Liver (tissue), 8 donors: ENCODE measurements at regions not wholly inside any gene's neighbourhood (a gene's known extent, or its start where the extent isn't known, plus 50 kb on each side); places are given as distances from the start of the nearest gene placed in this dataset.

Experiments used
- DNase-seq: peaks from one replicate; pipeline ENCODE4 v3.0.0-alpha.2; 2017; ENCODE audit warnings: low spot score
- H3K27ac ChIP-seq, 2 donors: one replicate each; pipeline ENCODE4 v1.7.0; 2013; ENCODE audit warnings: inconsistent platforms in 2 of 2, low read length in 2 of 2, control low read depth in 1 of 2, low read depth in 1 of 2, mild to moderate bottlenecking in 1 of 2
- H3K27me3 ChIP-seq, 4 donors: one replicate each; pipeline versions ENCODE4 v1.6.1 to v1.7.0; 2013; ENCODE audit warnings: low read length in 3 of 4, inconsistent platforms in 1 of 4, mild to moderate bottlenecking in 1 of 4, moderate library complexity in 1 of 4; ENCODE audit not compliant: control insufficient read depth in 4 of 4, insufficient read depth in 4 of 4
- H3K36me3 ChIP-seq, 4 donors: one replicate each; pipeline versions ENCODE4 v1.6.1 to v1.7.0; 2013; ENCODE audit warnings: low read length in 3 of 4, mild to moderate bottlenecking in 3 of 4, low read depth in 1 of 4, moderate library complexity in 1 of 4; ENCODE audit not compliant: control insufficient read depth in 4 of 4, insufficient read depth in 3 of 4
- H3K4me1 ChIP-seq, 4 donors: one replicate each; pipeline versions ENCODE4 v1.6.1 to v1.7.0; 2013; ENCODE audit warnings: low read length in 3 of 4, mild to moderate bottlenecking in 3 of 4, moderate library complexity in 1 of 4; ENCODE audit not compliant: control insufficient read depth in 4 of 4, insufficient read depth in 4 of 4
- H3K4me3 ChIP-seq, 3 donors: one replicate each; pipeline versions ENCODE4 v1.6.1 to v1.7.0; 2013; ENCODE audit warnings: low read length in 3 of 3, control low read depth in 1 of 3, low read depth in 1 of 3, mild to moderate bottlenecking in 1 of 3
- H3K9ac ChIP-seq, 2 donors: one replicate each; pipeline ENCODE4 v1.7.0; 2013; ENCODE audit warnings: low read length in 2 of 2, mild to moderate bottlenecking in 2 of 2, moderate library complexity in 2 of 2, control low read depth in 1 of 2, low read depth in 1 of 2
- H3K9me3 ChIP-seq, 4 donors: one replicate each; pipeline versions ENCODE4 v1.6.1 to v1.7.0; 2013; ENCODE audit warnings: low read length in 3 of 4; ENCODE audit not compliant: control insufficient read depth in 4 of 4
- EGR1 ChIP-seq, 2 donors: IDR thresholded peaks; 2 replicates each; pipeline ENCODE4 v1.6.1; 2016 to 2018; ENCODE audit warnings: antibody characterized with exemption in 2 of 2, low read depth in 2 of 2
- FOXA1 ChIP-seq: IDR thresholded peaks from 2 replicates; pipeline ENCODE4 v1.6.1; 2016; ENCODE audit warnings: antibody characterized with exemption
- FOXA2 ChIP-seq: IDR thresholded peaks from 2 replicates; pipeline ENCODE4 v1.6.1; 2016; ENCODE audit warnings: antibody characterized with exemption
- GABPA ChIP-seq, 2 donors: IDR thresholded peaks in 1 of 2; conservative IDR thresholded peaks in 1 of 2; 2 replicates each; pipeline ENCODE4 v1.6.1; 2016; ENCODE audit warnings: antibody characterized with exemption in 2 of 2, mild to moderate bottlenecking in 1 of 2, moderate library complexity in 1 of 2
- HNF4A ChIP-seq, 2 donors: conservative IDR thresholded peaks; 2 replicates each; pipeline ENCODE4 v1.6.1; 2016; ENCODE audit warnings: antibody characterized with exemption in 2 of 2, mild to moderate bottlenecking in 2 of 2
- HNF4G ChIP-seq: IDR thresholded peaks from 2 replicates; pipeline ENCODE4 v1.6.1; 2016; ENCODE audit warnings: antibody characterized with exemption
- JUND ChIP-seq, 2 donors: IDR thresholded peaks; 2 replicates each; pipeline ENCODE4 v1.6.1; 2016; ENCODE audit warnings: antibody characterized with exemption in 2 of 2
- MAX ChIP-seq: IDR thresholded peaks from 2 replicates; pipeline ENCODE4 v1.6.1; 2016; ENCODE audit warnings: antibody characterized with exemption
- NR2F2 ChIP-seq: IDR thresholded peaks from 2 replicates; pipeline ENCODE4 v1.6.1; 2016; ENCODE audit warnings: antibody characterized with exemption
- RAD21 ChIP-seq, 2 donors: IDR thresholded peaks; 2 replicates each; pipeline ENCODE4 v1.6.1; 2016; ENCODE audit warnings: antibody characterized with exemption in 2 of 2, mild to moderate bottlenecking in 2 of 2
- REST ChIP-seq: IDR thresholded peaks from 2 replicates; pipeline ENCODE4 v1.6.1; 2016; ENCODE audit warnings: antibody characterized with exemption, mild to moderate bottlenecking
- RXRA ChIP-seq, 2 donors: IDR thresholded peaks; 2 replicates each; pipeline ENCODE4 v1.6.1; 2017 to 2018; ENCODE audit warnings: antibody characterized with exemption in 2 of 2, mild to moderate bottlenecking in 1 of 2
- SP1 ChIP-seq: IDR thresholded peaks from 2 replicates; pipeline ENCODE4 v1.6.1; 2018; ENCODE audit warnings: antibody characterized with exemption, mild to moderate bottlenecking
- TAF1 ChIP-seq: conservative IDR thresholded peaks from 2 replicates; pipeline ENCODE4 v1.6.1; 2016; ENCODE audit warnings: antibody characterized with exemption, mild to moderate bottlenecking
- YY1 ChIP-seq: IDR thresholded peaks from 2 replicates; pipeline ENCODE4 v1.6.1; 2016; ENCODE audit warnings: antibody characterized with exemption, mild to moderate bottlenecking
- ZBTB33 ChIP-seq: IDR thresholded peaks from 2 replicates; pipeline ENCODE4 v1.6.1; 2016; ENCODE audit warnings: antibody characterized with exemption
- WGBS: extraction: QIAGEN DNeasy Blood & Tissue Kit; methylation state at CpG from one replicate; pipeline ENCODE4 v1.1.7; 2013; 5-methylcytosine and 5-hydroxymethylcytosine counted together
- TF ChIP-seq, protein P1 (sequence below): IDR thresholded peaks from 2 replicates; pipeline ENCODE4 v1.6.1; 2016; ENCODE audit warnings: antibody characterized with exemption
- TF ChIP-seq, protein P2 (sequence below): fragments of 150-350 bp; IDR thresholded peaks from 2 replicates; pipeline ENCODE4 v1.5.1; 2017; ENCODE audit warnings: improper control_type of control experiment, low read depth, low read length; ENCODE audit not compliant: missing input control
- donor health status: healthy.
- donor health status: healthy.
- donor health status: healthy.
- donor health status: healthy.
- donor health status: healthy.

GRCh38 chr3:82807781-82808180 lies 1046.3 kb upstream of the GBE1 start:
- WGBS, result 94% methylated on average over 23 of the region's 23 CpGs
- Histone ChIP-seq H3K9me3 (no peaks in the 10 kb centered on the region), H3K4me3 (no peak overlapping the region), H3K9ac (no peak overlapping the region), H3K36me3 (no peaks in the 10 kb centered on the region), H3K27ac (no peak overlapping the region), H3K4me1 (no peaks in the 10 kb centered on the region), H3K27me3 (no peaks in the 10 kb centered on the region)
- TF ChIP-seq SP1, result no peak
- no peak for TF ChIP-seq REST
- TF ChIP-seq FOXA1, result no peak
- TF ChIP-seq HNF4G, result no peak
- TF ChIP-seq, protein P1, sequence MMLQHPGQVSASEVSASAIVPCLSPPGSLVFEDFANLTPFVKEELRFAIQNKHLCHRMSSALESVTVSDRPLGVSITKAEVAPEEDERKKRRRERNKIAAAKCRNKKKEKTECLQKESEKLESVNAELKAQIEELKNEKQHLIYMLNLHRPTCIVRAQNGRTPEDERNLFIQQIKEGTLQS, result no peak
- TF ChIP-seq GABPA (IDR thresholded peaks at IDR 0.05 in 1 of 2, conservative IDR thresholded peaks at IDR 0.05 in 1 of 2), result no peak
- no peak for TF ChIP-seq YY1
- no peak for TF ChIP-seq JUND (IDR thresholded peaks at IDR 0.05)
- no peak for TF ChIP-seq FOXA2
- no peak for TF ChIP-seq RAD21 (IDR thresholded peaks at IDR 0.05)
- TF ChIP-seq HNF4A (conservative IDR thresholded peaks at IDR 0.05), result no peak
- TF ChIP-seq EGR1 (IDR thresholded peaks at IDR 0.05; ENCODE audit: low read depth in 2 of 2), result no peak
- no peak for TF ChIP-seq TAF1
- TF ChIP-seq MAX, result no peak
- TF ChIP-seq NR2F2, result no peak
- TF ChIP-seq, protein P2, sequence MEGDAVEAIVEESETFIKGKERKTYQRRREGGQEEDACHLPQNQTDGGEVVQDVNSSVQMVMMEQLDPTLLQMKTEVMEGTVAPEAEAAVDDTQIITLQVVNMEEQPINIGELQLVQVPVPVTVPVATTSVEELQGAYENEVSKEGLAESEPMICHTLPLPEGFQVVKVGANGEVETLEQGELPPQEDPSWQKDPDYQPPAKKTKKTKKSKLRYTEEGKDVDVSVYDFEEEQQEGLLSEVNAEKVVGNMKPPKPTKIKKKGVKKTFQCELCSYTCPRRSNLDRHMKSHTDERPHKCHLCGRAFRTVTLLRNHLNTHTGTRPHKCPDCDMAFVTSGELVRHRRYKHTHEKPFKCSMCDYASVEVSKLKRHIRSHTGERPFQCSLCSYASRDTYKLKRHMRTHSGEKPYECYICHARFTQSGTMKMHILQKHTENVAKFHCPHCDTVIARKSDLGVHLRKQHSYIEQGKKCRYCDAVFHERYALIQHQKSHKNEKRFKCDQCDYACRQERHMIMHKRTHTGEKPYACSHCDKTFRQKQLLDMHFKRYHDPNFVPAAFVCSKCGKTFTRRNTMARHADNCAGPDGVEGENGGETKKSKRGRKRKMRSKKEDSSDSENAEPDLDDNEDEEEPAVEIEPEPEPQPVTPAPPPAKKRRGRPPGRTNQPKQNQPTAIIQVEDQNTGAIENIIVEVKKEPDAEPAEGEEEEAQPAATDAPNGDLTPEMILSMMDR, result no peak
- TF ChIP-seq RXRA (IDR thresholded peaks at IDR 0.05), result no peak
- DNase-seq, result no peak

- Histone ChIP-seq H3K4me1 (no peaks in the 10 kb centered on the region), H3K27me3 (no peaks in the 10 kb centered on the region), H3K9ac (no peak overlapping the region), H3K4me3 (no peak overlapping the region), H3K9me3 (no peaks in the 10 kb centered on the region), H3K36me3 (no peaks in the 10 kb centered on the region), H3K27ac (no peak overlapping the region)
- 65% methylated on average over 2 of the region's 2 CpGs for WGBS
- DNase-seq, result no peak
- TF ChIP-seq YY1 (no peak), ZBTB33 (no peak), HNF4A (conservative IDR thresholded peaks at IDR 0.05) (no peak), RXRA (IDR thresholded peaks at IDR 0.05) (no peak), MAX (no peak), GABPA (IDR thresholded peaks at IDR 0.05 in 1 of 2, conservative IDR thresholded peaks at IDR 0.05 in 1 of 2) (no peak), SP1 (no peak), NR2F2 (no peak), RAD21 (IDR thresholded peaks at IDR 0.05) (no peak)
- TF ChIP-seq, protein P1, result no peak
- TF ChIP-seq, protein P2, result no peak
These were observed 1041.1 kb upstream of the GBE1 start for GRCh38 chr3:82802501-82802900.
